HepG2 (cell line): ENCODE measurements at regions not wholly inside any gene's neighbourhood (a gene's known extent, or its start where the extent isn't known, plus 50 kb on each side); places are given as distances from the start of the nearest gene placed in this dataset.

Source experiments
- ATAC-seq: fragments of 200-7000 bp; cut with Tn5 transposase; 3 replicates; pipeline ENCODE4 v1.9.1; 2020; ENCODE audit warnings: mild to moderate bottlenecking, moderate library complexity
- BruUV-seq: library from RNA; stranded (reverse); fragments of 400-500 nt; replicated peaks from 2 replicates; lab custom pipeline; 2021; lab: Mats Ljungman, UMichigan
- CTCF ChIA-PET: fragments of 300-600 bp; formaldehyde crosslinking; extraction: SDS; loops from one replicate; lab custom pipeline; 2021; ENCODE audit warnings: low total read pairs, inconsistent platforms, low intra/inter-chr PET ratio; lab: Yijun Ruan, JAX
- POLR2A ChIA-PET: fragments of 350-600 bp; sonication (Branson Sonifier 250); formaldehyde crosslinking; loops from one replicate; lab custom pipeline; 2020; ENCODE audit warnings: antibody characterized with exemption, inconsistent platforms; lab: Yijun Ruan, JAX
- DNase-seq: peaks from one replicate; pipeline ENCODE4 v3.0.0-alpha.2; 2015; ENCODE audit warnings: low spot score
- FAIRE-seq: peaks from 3 replicates; lab custom pipeline; 2011; peaks lifted over from hg19 to GRCh38; lab: Jason Lieb, UNC
- H2AFZ ChIP-seq: one replicate; pipeline ENCODE4 v1.6.1; 2011; ENCODE audit warnings: low read length, inconsistent platforms
- H3K27ac ChIP-seq: fragments of 300-600 bp; 3 replicates; pipeline ENCODE4 v1.8.0; 2011; ENCODE audit warnings: mixed run types, mild to moderate bottlenecking, mixed read lengths, low read length, inconsistent platforms; ENCODE audit not compliant: insufficient read depth; ENCODE audit errors: extremely low read length
- H3K27me3 ChIP-seq, 2 experiments: fragments of 200-600 bp in 1 of 2; 2 replicates in 1 of 2; 3 replicates in 1 of 2; pipeline versions ENCODE4 v1.6.0 to v1.8.0; 2011; ENCODE audit warnings: low read length in 2 of 2, mild to moderate bottlenecking in 2 of 2, moderate library complexity in 2 of 2, inconsistent platforms in 1 of 2; ENCODE audit not compliant: insufficient read depth in 2 of 2, control insufficient read depth in 1 of 2
- H3K36me3 ChIP-seq, 2 experiments: fragments of 200-600 bp in 1 of 2; replicated peaks in 1 of 2; 2 replicates in 1 of 2; 3 replicates in 1 of 2; pipeline versions ENCODE4 v1.5.1 to v1.8.0; 2011; ENCODE audit warnings: low read length in 2 of 2, inconsistent platforms in 1 of 2; ENCODE audit not compliant: insufficient read depth in 2 of 2, control insufficient read depth in 1 of 2
- H3K4me1 ChIP-seq: 2 replicates; pipeline ENCODE4 v1.5.1; 2012; ENCODE audit warnings: low read length, inconsistent platforms; ENCODE audit not compliant: insufficient read depth
- H3K4me2 ChIP-seq: 2 replicates; pipeline ENCODE4 v1.6.0; 2011; ENCODE audit warnings: low read depth, low read length, inconsistent platforms
- H3K4me3 ChIP-seq, 3 experiments: fragments of 200-600 bp in 1 of 3; sonication (generic), shearing (Covaris generic) in 1 of 3; replicated peaks in 1 of 3; 2 replicates each; pipeline ENCODE4 v1.5.1; 2011 to 2016; ENCODE audit warnings: low read length in 3 of 3, inconsistent platforms in 2 of 3, low read depth in 2 of 3, mild to moderate bottlenecking in 2 of 3, control low read depth in 1 of 3, mixed read lengths in 1 of 3; ENCODE audit not compliant: insufficient read depth in 1 of 3
- H3K79me2 ChIP-seq: one replicate; pipeline ENCODE4 v1.6.1; 2011; ENCODE audit warnings: low read length, inconsistent platforms; ENCODE audit not compliant: insufficient read depth
- H3K9ac ChIP-seq: 2 replicates; pipeline ENCODE4 v1.6.0; 2011; ENCODE audit warnings: mild to moderate bottlenecking, low read depth, low read length, inconsistent platforms; ENCODE audit not compliant: insufficient read depth
- H3K9me3 ChIP-seq: 2 replicates; pipeline ENCODE4 v1.5.1; 2012; ENCODE audit warnings: mild to moderate bottlenecking, low read length
- H4K20me1 ChIP-seq: 2 replicates; pipeline ENCODE4 v1.6.0; 2011; ENCODE audit warnings: inconsistent platforms, mild to moderate bottlenecking, low read length, moderate library complexity; ENCODE audit not compliant: insufficient read depth
- PHB2 ChIP-seq: fragments of 450-650 bp; IDR thresholded peaks from 2 replicates; pipeline ENCODE4 v1.6.1; 2018; ENCODE audit not compliant: partially characterized antibody
- THAP8 ChIP-seq: sonication (generic); formaldehyde crosslinking; IDR thresholded peaks from 2 replicates; pipeline ENCODE4 v1.5.1; 2020; ENCODE audit warnings: missing genetic modification reagents, mild to moderate bottlenecking, borderline replicate concordance
- THYN1 ChIP-seq: sonication (generic); formaldehyde crosslinking; IDR thresholded peaks from 2 replicates; pipeline ENCODE4 v1.8.1; 2023; ENCODE audit warnings: low read depth, mild to moderate bottlenecking, moderate library complexity, missing genetic modification reagents, borderline replicate concordance
- TP53 ChIP-seq: sonication (generic); formaldehyde crosslinking; conservative IDR thresholded peaks from 2 replicates; pipeline ENCODE4 v1.4.0; 2020; ENCODE audit warnings: missing genetic modification reagents
- ZFP62 ChIP-seq: sonication (generic); formaldehyde crosslinking; IDR thresholded peaks from 2 replicates; pipeline ENCODE4 v1.4.0; 2020; ENCODE audit warnings: missing genetic modification reagents
- ZNF280D ChIP-seq: sonication (generic); formaldehyde crosslinking; IDR thresholded peaks from 2 replicates; pipeline ENCODE4 v1.5.1; 2020; ENCODE audit warnings: mild to moderate bottlenecking, missing genetic modification reagents
- ZNF616 ChIP-seq: sonication (generic); formaldehyde crosslinking; IDR thresholded peaks from 2 replicates; pipeline ENCODE4 v1.5.0; 2020; ENCODE audit warnings: low read depth, mild to moderate bottlenecking, missing genetic modification reagents
- ZNF724P ChIP-seq: sonication (generic); formaldehyde crosslinking; IDR thresholded peaks from 2 replicates; pipeline ENCODE4 v1.8.0; 2022; ENCODE audit warnings: missing genetic modification reagents, borderline replicate concordance
- ZSCAN20 ChIP-seq: sonication (generic); formaldehyde crosslinking; IDR thresholded peaks from 2 replicates; pipeline ENCODE4 v1.4.0; 2020; ENCODE audit warnings: missing genetic modification reagents, mild to moderate bottlenecking, borderline replicate concordance
- in situ Hi-C: cut with HindIII; loops from 2 replicates; pipeline ENCODE4 v1.10.0; 2017; ENCODE audit warnings: low pct_unique_long_range_greater_than_20kb; ENCODE audit not compliant: extremely low pct_ligation_motif_present
- intact Hi-C: fragments of 100-400 bp; cut with micrococcal nuclease; formaldehyde crosslinking; loops from one replicate; pipeline ENCODE4 v1.10.0; 2022; ENCODE audit not compliant: unreplicated experiment

- TF ChIP-seq TP53 (CRISPR knock-in tag), result no peak
Measured at GRCh38 chr3:18679238-18679637, 254.1 kb upstream of the SATB1 start (continued).

- FAIRE-seq, result no peak
- POLR2A ChIA-PET, result no interaction called here
- BruUV-seq, result no TSS peak
- Histone ChIP-seq H3K27ac (no peak overlapping the region), H4K20me1 (no peaks in the 10 kb centered on the region), H3K79me2 (no peaks in the 10 kb centered on the region), H3K9ac (no peak overlapping the region), H3K4me1 (no peaks in the 10 kb centered on the region), H2AFZ (no peak overlapping the region), H3K36me3 (no peaks in the 10 kb centered on the region), H3K4me3 (no peak overlapping the region), H3K27me3 (no peaks in the 10 kb centered on the region), H3K4me2 (no peak overlapping the region), H3K9me3 (peaks cover 15% of the 10 kb centered on the region; the same call in 1 of the 2 replicates)
- no peak for DNase-seq
- CTCF ChIA-PET, result no interaction called here
- in situ Hi-C loops (no loop called here), intact Hi-C loops (no loop called here)
- ATAC-seq, result no peak
- TF ChIP-seq ZFP62 (CRISPR knock-in tag) (no peak), ZNF280D (no peak), ZNF724P (CRISPR knock-in tag) (no peak), ZSCAN20 (CRISPR knock-in tag) (no peak), PHB2 (no peak), THAP8 (CRISPR knock-in tag) (no peak), ZNF616 (CRISPR knock-in tag) (no peak), THYN1 (CRISPR knock-in tag) (no peak)
Measured at GRCh38 chr3:18675197-18675596, 250.1 kb upstream of the SATB1 start.
